ENCODE measurements at regions not wholly inside any gene's neighbourhood (a gene's known extent, or its start where the extent isn't known, plus 50 kb on each side); places are given as distances from the start of the nearest gene placed in this dataset.

- BruUV-seq (replicated peaks), result no TSS peak
- Mint-ChIP-seq H3K9me3 (ENCODE audit: low read depth, unreplicated experiment) (no peaks in the 10 kb centered on the region), H3K27me3 (ENCODE audit: unreplicated experiment) (no peaks in the 10 kb centered on the region), H3K4me3 (ENCODE audit: low read depth, unreplicated experiment) (no peak overlapping the region), H3K27ac (ENCODE audit: unreplicated experiment) (no peak overlapping the region), H3K36me3 (ENCODE audit: insufficient read depth, unreplicated experiment) (no peaks in the 10 kb centered on the region), H3K4me1 (ENCODE audit: low read depth, unreplicated experiment) (no peaks in the 10 kb centered on the region)
- no peak for DNase-seq
- intact Hi-C loops (cut with micrococcal nuclease; ENCODE audit: unreplicated experiment), result no loop called here
- CTCF ChIA-PET, result interaction anchor here (1.1 to 1.2 kb wide), 2 partner anchors 35 to 104 kb away, joined by 3 to 4 read pairs; no protein-coding TSS in a partner anchor
- no peak for TF ChIP-seq CTCF (IDR thresholded peaks at IDR 0.05; ENCODE audit: unreplicated experiment)
Observed at GRCh38 chr6:1235825-1236224, 76.1 kb upstream of the FOXQ1 start.

- Mint-ChIP-seq H3K4me3 (ENCODE audit: low read depth, unreplicated experiment) (no peak overlapping the region), H3K4me1 (ENCODE audit: low read depth, unreplicated experiment) (peaks cover 4% of the 10 kb centered on the region), H3K27me3 (ENCODE audit: unreplicated experiment) (no peaks in the 10 kb centered on the region), H3K36me3 (ENCODE audit: insufficient read depth, unreplicated experiment) (no peaks in the 10 kb centered on the region), H3K27ac (ENCODE audit: unreplicated experiment) (no peak overlapping the region), H3K9me3 (ENCODE audit: low read depth, unreplicated experiment) (no peaks in the 10 kb centered on the region)
- intact Hi-C loops (cut with micrococcal nuclease; ENCODE audit: unreplicated experiment), result no loop called here
- BruUV-seq (replicated peaks), result no TSS peak
- no peak for TF ChIP-seq CTCF (IDR thresholded peaks at IDR 0.05; ENCODE audit: unreplicated experiment)
- DNase-seq, result no peak
- CTCF ChIA-PET, result no interaction called here
Observed at GRCh38 chr6:1233924-1234323, 78.0 kb upstream of the FOXQ1 start.

GRCh38 chr6:1232578-1232977 is 79.3 kb upstream of the FOXQ1 start:
- intact Hi-C loops (cut with micrococcal nuclease; ENCODE audit: unreplicated experiment), result no loop called here
- DNase-seq, result no peak
- Mint-ChIP-seq H3K27ac (ENCODE audit: unreplicated experiment) (no peak overlapping the region), H3K27me3 (ENCODE audit: unreplicated experiment) (no peaks in the 10 kb centered on the region), H3K36me3 (ENCODE audit: insufficient read depth, unreplicated experiment) (no peaks in the 10 kb centered on the region), H3K9me3 (ENCODE audit: low read depth, unreplicated experiment) (no peaks in the 10 kb centered on the region), H3K4me3 (ENCODE audit: low read depth, unreplicated experiment) (no peak overlapping the region), H3K4me1 (ENCODE audit: low read depth, unreplicated experiment) (peaks cover 7% of the 10 kb centered on the region)
- no TSS peak for BruUV-seq (replicated peaks)
- CTCF ChIA-PET, result no interaction called here
- no peak for TF ChIP-seq CTCF (IDR thresholded peaks at IDR 0.05; ENCODE audit: unreplicated experiment)

GRCh38 chr6:1231941-1232340 is 80.0 kb upstream of the FOXQ1 start:
- Mint-ChIP-seq H3K27me3 (ENCODE audit: unreplicated experiment) (no peaks in the 10 kb centered on the region), H3K4me1 (ENCODE audit: low read depth, unreplicated experiment) (peaks cover 7% of the 10 kb centered on the region), H3K36me3 (ENCODE audit: insufficient read depth, unreplicated experiment) (no peaks in the 10 kb centered on the region), H3K9me3 (ENCODE audit: low read depth, unreplicated experiment) (no peaks in the 10 kb centered on the region), H3K27ac (ENCODE audit: unreplicated experiment) (no peak overlapping the region), H3K4me3 (ENCODE audit: low read depth, unreplicated experiment) (no peak overlapping the region)
- TF ChIP-seq CTCF (IDR thresholded peaks at IDR 0.05; ENCODE audit: unreplicated experiment), result no peak
- no TSS peak for BruUV-seq (replicated peaks)
- DNase-seq, result no peak
- CTCF ChIA-PET, result no interaction called here
- intact Hi-C loops (cut with micrococcal nuclease; ENCODE audit: unreplicated experiment), result no loop called here
